Bronchial epithelial cell (primary cell): ENCODE measurements at regions not wholly inside any gene's neighbourhood (a gene's known extent, or its start where the extent isn't known, plus 50 kb on each side); places are given as distances from the start of the nearest gene placed in this dataset.

Experiments used
- DNase-seq: peaks from one replicate; pipeline ENCODE4 v3.0.0-alpha.2; 2010; ENCODE audit warnings: low read depth
- FAIRE-seq: peaks from 2 replicates; lab custom pipeline; 2011; peaks lifted over from hg19 to GRCh38; lab: Jason Lieb, UNC
- H3K27me3 ChIP-seq: 2 replicates; pipeline ENCODE4 v1.5.1; 2011; ENCODE audit warnings: low read length; ENCODE audit not compliant: control insufficient read depth, insufficient read depth
- H3K36me3 ChIP-seq: 2 replicates; pipeline ENCODE4 v1.5.1; 2011; ENCODE audit warnings: low read length; ENCODE audit not compliant: control insufficient read depth, insufficient read depth
- H3K4me3 ChIP-seq: 2 replicates; pipeline ENCODE4 v1.5.1; 2011; ENCODE audit warnings: mild to moderate bottlenecking, low read depth, low read length, control low read depth
- TF ChIP-seq, protein P1 (sequence below): IDR thresholded peaks from 2 replicates; pipeline ENCODE4 v1.5.1; 2011; ENCODE audit warnings: mild to moderate bottlenecking, moderate library complexity, low read length, control low read depth, inconsistent platforms; ENCODE audit not compliant: insufficient read depth, severe bottlenecking

DNA sequence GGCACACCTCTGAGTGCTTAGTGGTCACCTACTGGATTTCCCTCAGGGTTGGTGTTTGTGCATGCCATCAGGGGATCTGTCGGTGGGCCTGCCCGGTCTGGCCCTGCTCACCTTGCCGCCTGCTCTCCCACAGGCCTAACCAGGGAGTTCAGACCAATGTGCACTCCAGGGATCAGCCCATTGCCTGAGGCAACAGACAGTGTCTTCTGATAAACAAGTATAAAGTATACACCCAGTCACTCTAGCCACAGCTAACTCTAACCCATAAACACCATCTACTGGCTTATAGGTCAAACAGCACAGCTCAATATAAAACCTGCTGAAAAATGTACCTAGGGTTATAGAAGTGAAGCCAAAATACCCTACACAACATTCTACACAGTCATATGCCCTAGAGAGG, 1300.0 kb downstream of the PLA2G4A start:
- no peak for FAIRE-seq

DNA sequence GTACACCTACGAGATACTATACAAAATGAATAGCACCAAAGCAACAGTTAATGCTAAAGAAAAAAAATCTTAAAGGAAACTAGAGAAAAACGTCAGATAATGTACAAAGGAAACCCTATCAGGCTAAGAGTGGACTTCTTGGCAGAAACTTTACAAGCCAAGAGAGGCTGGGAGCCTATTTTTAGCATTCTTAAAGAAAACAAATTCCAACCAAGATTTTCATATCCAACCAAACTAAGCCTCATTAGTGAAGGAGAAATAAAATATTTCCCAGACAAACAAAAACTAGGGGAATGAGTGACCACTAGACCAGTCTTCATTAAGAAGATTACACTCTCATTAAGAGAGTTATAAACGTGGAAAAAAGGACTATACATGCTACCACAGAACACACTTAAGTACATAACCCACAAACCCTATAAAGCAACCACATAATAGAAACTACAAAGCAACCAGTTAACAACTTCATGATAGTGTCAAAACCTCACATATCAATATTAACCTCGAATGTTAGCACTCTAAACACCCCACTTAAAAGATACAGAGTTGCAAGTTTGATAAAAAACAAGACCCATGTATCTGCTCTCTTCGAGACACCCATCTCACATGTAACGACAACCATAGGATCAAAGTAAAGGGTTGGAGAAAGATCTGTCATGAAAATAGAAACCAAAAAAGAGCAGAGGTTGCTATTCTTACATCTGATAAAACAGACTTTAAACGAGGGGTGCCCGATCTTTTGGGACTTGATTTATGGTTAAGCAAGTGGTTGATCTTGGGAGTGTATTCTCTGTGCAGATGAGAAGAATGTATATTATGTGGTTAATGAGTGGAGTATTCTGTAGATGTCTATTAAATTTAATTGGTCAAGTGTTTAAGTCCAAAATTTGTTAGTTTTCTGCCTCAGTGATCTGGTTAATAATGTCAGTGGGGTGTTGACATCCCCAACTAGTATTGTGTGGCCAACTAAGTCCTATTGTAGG, 1301.4 kb downstream of the PLA2G4A start:
- no peak for FAIRE-seq
- Histone ChIP-seq H3K4me3 (no peak overlapping the region), H3K36me3 (no peaks in the 10 kb centered on the region), H3K27me3 (no peaks in the 10 kb centered on the region)
- no peak for DNase-seq
- TF ChIP-seq, protein P1, sequence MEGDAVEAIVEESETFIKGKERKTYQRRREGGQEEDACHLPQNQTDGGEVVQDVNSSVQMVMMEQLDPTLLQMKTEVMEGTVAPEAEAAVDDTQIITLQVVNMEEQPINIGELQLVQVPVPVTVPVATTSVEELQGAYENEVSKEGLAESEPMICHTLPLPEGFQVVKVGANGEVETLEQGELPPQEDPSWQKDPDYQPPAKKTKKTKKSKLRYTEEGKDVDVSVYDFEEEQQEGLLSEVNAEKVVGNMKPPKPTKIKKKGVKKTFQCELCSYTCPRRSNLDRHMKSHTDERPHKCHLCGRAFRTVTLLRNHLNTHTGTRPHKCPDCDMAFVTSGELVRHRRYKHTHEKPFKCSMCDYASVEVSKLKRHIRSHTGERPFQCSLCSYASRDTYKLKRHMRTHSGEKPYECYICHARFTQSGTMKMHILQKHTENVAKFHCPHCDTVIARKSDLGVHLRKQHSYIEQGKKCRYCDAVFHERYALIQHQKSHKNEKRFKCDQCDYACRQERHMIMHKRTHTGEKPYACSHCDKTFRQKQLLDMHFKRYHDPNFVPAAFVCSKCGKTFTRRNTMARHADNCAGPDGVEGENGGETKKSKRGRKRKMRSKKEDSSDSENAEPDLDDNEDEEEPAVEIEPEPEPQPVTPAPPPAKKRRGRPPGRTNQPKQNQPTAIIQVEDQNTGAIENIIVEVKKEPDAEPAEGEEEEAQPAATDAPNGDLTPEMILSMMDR: no peak

More for the DNA sequence above, 1300.0 kb downstream of the PLA2G4A start:
- Histone ChIP-seq H3K4me3 (no peak overlapping the region), H3K36me3 (no peaks in the 10 kb centered on the region), H3K27me3 (no peaks in the 10 kb centered on the region)
- DNase-seq: peak; percentile 31
- TF ChIP-seq, protein P1: peak; percentile 20

DNA sequence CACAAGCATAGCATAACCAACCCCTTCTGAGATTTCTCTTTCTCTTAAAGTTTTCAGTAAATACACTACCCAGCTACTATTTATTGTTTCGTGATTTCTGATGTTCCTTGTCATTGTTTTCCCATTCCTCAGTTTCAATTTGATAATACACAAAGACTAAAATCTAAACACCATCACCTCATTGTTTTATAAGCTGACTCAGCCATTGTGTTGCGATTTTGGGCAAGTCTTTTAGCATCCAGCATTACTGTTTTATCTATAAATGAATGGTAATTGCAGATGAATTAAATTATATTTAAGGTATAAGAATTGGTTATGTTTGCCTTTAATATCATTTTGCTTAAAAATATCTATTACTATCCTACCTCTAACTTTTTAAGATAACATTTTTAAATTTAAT, 1308.5 kb downstream of the PLA2G4A start:
- FAIRE-seq (no peak), DNase-seq (no peak)
- no peaks in the 10 kb centered on the region for H3K27me3 ChIP-seq
- H3K4me3 ChIP-seq: no peak overlapping the region
- TF ChIP-seq, protein P1: no peak
- H3K36me3 ChIP-seq: no peaks in the 10 kb centered on the region

DNA sequence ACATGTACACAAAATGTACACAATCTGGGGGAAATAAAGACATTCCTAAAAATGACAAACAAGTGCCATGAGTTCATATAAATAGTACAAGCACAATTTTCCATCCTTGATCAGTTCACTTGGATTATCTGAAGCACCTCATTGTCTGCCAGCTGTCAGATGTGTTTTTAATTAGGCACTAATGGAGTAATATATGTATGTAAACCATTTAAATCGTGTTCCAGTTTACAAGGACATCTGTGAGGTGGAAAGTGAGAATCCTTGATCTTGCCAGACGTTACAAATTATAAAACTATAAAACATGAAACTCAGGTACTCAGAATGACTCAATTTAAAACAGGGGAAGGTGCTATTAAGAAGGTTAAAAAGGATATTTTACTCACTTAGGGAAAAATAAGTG, 1312.2 kb downstream of the PLA2G4A start:
- TF ChIP-seq, protein P1: no peak
- DNase-seq: no peak
- no peak for FAIRE-seq
- Histone ChIP-seq H3K36me3 (no peaks in the 10 kb centered on the region), H3K4me3 (no peak overlapping the region), H3K27me3 (no peaks in the 10 kb centered on the region)

DNA sequence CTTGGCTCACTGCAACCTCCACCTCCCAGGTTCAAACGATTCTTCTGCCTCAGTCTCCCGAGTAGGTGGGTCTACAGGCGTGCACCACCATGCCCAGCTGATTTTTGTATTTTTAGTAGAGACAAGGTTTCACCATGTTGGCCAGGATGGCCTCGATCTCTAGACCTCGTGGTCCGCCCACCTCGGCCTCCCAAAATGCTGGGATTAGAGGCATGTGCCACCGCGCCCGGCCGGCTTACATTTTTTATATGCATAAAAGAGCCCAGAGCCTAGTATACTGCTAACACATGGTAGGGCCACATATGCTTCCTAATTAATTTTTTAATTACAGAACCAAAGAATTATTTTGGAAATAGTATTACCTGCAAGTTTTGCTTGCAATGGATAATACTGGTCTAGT, 1325.4 kb downstream of the PLA2G4A start:
- FAIRE-seq: no peak
- TF ChIP-seq, protein P1: no peak

More for the DNA sequence above, 1325.4 kb downstream of the PLA2G4A start:
- no peak for DNase-seq
- H3K4me3 ChIP-seq: no peak overlapping the region
- no peaks in the 10 kb centered on the region for H3K36me3 ChIP-seq
- H3K27me3 ChIP-seq: no peaks in the 10 kb centered on the region
